HG03460 (cell line): ENCODE measurements at regions not wholly inside any gene's neighbourhood (a gene's known extent, or its start where the extent isn't known, plus 50 kb on each side); places are given as distances from the start of the nearest gene placed in this dataset.
"Not testable (repeated sequence)": the region's sequence is repeated elsewhere in the genome, so short reads cannot be mapped to it uniquely, and the experiment has no call there.

Source experiments
- ATAC-seq: cut with Tn5 transposase; IDR thresholded peaks from one replicate; pipeline ENCODE4 v1.9.1; 2021; ENCODE audit not compliant: unreplicated experiment

DNA sequence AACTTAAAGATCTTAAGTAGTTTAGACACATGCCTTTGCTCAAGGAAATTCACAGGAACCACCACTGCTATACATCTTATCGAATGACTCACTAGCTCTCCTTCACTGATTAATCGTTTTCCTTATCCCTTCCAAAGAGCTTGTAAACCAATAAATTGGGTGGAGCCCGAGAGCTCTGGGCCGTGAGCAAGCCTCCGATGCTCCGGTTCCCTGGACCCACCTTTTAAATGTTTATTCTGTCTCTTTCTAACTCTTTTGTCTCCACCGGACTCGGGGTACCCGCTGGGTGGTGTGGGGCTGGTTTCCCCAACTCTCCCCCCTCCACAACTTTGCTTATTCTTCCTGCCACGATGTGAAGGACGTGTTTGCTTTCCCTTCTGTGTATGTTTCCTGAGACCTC lies 292.9 kb upstream of the TMEFF2 start:
- ATAC-seq, result no peak

DNA sequence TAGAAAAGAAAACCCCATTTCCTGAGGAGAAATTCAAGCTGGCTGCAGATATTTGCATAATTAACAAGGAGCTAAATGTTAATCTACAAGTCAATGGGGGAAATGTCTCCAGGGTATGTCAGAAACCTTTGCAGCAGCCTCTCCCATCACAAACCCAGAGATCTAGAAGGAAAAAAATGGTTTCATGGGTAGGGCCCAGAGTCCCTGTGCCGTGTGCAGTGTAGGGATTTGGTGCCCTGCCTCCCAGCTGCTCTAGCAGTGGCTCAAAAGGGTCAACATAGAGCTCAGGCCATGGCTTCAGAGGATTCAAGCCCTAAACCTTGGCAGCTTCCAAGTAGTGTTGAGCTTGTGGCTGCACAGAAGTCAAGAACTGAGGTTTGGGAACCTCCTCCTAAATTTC lies 290.2 kb upstream of the TMEFF2 start:
- no peak for ATAC-seq

DNA sequence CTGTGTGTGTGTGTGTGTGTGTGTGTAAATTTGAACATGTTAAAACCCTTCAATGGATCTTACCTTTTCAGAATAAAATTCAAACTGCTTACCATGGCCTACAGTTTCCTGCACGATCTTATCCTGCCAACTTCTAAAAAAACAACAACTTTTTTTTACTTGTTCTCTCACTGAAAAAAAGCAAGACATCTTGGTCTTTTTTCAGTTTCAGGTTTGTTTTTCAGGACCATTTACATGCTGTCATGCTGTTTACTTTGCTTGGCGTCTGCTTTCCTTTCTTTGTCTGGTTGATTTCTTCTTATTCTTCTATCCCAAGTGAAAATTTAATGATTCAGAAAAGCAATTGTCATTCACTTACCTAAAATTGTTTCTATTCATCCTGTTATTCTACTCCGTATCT lies 286.3 kb upstream of the TMEFF2 start:
- ATAC-seq, result no peak

DNA sequence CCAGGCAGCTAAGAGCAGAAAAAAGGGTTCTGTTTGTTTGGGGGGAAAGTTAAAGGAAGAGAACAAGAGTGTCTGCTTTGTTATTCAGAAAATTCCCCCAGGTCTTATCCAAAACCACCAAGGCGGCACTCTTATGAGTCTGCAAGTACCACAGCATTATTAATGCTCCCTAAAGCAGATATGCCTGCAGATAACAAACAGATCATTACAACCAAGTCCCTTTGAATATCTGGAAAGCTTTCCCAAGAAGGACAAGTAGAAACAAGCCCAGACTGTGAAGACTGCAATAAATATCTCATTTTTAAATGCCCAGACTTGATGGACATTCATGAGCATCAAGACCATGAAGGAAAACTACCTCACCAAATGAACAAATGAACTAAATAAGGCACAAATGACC lies 278.6 kb upstream of the TMEFF2 start:
- ATAC-seq, result no peak

DNA sequence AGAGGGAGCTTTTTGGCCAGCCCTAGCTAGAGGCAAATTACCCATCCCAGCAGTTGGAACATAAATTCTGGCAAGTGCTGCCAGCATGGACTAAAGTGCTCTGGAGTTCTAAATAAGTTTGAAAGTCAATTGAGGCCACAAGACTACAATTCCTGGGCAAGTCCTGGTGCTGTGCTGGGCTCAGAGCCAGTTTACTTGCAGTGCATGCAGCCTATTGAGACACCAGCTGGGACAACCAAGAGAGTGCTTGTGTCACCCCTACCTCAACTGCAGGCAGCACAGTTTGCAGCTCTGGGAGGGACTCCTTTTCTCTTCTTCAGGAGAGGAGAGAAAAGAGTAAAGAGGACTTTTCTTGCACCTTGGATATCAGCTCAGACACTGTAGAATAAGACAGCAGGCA lies 277.2 kb upstream of the TMEFF2 start:
- no peak for ATAC-seq

DNA sequence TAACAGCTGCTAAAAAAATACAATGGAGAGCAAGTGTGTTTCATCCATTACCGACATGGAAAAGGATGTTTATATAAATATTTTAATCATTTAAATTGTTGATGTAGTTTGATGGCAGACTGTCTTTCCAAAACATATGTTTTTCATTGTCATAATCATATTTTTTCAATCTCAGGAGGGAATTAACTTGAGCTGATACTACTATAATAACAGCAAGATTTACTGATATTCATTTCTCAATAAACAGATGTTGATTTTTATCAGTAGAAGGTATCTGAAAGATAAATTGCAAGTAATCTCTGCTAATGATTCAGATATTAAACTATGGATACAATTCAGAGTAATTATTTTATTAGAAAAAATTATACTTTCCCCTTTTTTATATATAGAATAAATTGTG lies 274.9 kb upstream of the TMEFF2 start:
- ATAC-seq, result no peak

DNA sequence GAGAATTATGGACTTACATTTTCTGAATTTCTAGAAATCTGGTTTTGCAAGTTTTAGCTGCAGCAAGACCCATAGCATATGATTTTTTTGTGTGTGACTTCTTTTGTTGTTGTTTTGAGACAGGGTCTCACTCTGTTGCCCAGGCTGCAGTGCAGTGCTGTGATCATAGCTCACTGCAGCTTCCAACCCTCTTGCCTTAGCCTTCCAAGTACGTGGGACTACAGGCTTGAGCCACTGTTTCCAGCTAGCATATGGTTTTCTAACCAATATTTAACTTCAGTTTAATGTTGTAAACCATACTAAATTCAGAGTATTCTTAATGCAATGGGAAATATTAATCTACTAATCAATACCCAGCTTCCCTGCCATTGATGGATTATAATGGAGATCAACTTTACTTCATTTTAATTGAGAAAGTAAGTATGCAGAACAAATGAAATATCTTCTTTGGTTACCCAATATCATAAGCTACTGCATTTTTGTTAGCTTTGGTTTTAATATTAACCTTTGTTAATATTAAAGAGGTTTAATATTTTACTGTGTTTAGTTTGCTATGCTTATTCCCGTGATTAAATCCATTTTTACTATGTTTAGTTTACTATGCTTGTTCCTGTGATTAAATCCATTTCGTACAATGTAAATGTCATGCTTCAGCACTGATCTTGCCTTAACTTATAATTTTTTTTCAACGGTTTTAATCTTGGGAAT lies 273.4 kb upstream of the TMEFF2 start:
- no peak for ATAC-seq

DNA sequence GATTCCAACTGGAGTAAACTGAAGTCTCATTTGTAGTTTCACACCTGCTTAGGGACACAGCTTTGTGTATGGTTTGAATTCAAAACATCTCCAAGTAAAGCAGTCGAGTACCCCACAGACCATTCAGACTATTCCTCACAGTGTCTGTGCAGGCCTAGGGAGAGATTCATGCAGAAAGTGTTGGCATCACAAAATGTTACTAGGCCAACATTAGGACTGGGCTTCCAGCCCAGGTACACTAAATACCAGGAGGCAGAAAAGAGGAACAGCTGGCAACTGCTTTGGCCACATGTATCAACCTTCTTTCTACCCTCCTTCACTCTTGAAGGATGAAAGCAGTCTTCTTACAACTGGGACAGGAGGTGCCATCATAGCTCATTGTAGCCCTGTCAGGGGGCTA lies 270.4 kb upstream of the TMEFF2 start:
- ATAC-seq, result no peak

DNA sequence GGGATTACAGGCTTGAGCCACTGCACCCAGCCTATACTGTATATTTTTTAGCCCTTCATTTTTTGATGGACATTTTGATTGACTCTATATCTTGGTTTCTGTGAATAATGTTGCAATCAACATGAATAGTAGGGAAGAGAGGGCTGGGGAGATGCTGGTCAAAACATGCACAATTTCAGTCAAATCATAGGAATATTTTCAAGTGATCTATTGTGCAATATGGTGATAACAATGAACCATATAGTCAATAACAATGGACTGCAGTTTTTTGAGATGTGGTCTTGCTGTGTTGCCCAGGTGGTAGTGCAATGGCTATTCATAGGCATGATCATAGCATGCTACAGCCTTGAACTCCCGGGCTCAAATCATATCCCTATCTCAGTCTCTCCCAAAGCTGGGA lies 264.7 kb upstream of the TMEFF2 start:
- no peak for ATAC-seq

DNA sequence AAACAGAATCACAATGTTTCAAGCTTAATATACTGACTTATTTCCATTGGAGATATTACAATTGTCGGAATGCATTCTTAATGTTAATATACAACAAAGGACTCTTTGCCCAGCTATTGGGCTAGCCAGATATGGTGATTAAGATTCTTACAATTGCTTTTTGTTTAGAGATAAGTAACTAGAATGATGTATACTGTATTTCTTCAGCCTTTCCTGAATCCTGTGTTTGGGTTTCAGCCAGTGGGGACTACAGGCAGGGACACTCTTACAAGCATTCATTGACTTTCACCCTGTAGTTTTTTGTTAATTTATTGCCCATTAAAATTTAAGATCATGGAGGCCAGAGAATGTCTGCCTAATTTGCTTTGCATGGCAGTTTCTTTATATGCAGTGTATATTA lies 254.1 kb upstream of the TMEFF2 start:
- ATAC-seq, result no peak

DNA sequence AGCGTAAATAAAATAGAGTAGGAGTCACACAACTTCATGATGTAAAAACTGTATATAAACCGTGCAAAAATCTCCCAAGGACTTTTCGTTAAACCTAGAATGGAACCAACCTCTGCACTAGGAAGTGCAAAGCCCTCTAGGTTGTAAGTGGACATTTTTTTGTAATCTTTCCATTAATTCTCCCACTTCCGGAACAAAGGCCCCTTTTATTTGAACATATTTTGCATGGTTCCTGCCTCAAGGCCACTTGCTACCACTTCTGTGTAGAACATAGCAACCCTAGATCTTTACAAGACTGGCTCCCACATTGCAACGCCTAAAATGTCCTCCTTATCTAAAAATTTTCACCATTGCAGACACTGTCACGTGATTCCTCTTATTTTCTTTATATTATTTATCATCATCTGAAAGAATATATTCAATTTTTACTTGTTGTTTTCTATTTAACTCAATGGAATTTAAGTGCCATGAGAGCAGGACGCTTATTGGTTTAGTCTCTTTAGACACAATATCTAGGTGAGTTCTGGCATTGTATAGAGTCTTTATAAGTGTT lies 249.6 kb upstream of the TMEFF2 start:
- ATAC-seq, result no peak

DNA sequence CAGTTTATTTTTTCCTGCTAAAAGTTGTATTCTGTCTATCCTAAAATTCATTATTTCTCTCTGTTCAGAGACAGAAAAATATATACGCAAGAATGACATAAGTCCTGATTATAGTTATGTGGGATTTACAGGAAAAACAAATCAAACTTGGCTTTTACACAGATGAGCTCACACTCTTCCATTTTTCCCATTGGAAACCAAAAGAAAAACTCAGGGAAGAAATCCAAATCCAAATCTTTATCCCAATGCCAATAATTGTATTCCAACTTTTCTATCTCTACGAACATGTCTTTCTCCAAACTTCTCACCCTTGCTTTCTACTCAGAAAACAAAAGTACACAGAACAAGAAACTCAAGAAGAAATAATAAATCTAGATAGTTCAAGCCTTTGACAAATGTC lies 249.1 kb upstream of the TMEFF2 start:
- no peak for ATAC-seq

DNA sequence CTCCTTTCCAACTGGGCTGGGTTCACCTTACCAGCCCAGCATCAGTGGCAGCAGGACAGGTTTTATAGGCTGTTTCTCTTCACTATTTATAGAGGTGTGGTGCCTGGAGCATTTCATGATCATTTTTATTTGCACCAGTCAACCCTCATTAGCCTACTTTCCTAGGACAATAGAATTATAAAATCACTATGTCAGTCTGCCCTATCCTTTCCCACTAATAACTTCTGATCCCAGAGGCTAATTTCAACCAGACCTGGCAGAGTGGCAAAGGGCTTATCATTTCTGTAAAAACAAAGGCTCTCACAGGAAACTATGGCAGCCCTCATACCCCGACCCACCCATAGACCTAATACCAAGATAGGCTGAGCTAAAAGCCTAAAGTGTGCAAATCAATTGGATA lies 243.5 kb upstream of the TMEFF2 start:
- no peak for ATAC-seq

DNA sequence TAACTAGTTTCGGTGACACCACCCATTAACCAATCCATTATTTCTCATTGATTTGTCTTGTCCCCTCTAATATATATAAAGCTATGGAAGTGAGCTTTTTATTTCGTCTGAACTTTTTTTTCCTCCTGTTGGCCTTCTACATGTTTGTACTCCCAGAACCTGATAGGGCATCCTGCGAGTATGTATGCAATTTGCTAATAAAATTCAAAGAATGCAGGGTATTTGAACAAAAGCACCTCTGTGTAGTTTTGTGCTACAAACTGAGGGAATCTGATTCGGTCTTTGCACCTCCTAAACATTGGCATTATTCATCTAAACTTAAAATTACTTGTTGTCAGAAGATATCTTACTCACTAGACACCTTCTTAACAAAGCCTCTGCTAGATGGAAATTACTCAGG lies 242.9 kb upstream of the TMEFF2 start:
- no peak for ATAC-seq

DNA sequence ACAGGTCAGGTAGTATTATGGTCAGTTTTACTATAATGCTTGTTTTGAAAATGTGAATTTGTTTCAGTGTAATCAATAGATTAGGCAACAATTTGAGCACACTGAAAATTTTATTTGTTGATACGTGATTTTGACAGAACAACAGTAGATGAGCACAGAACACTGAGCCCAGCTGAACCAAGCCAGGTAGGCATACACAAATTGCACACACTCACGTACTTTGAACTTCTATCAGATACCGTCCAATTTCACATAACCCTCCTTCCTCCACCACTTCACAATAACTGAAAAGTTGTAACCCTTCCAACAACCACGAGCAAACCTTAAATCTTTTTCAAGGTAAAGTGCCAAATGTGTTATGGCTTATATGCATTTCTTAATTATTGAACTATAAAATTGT lies 229.5 kb upstream of the TMEFF2 start:
- ATAC-seq, result no peak

DNA sequence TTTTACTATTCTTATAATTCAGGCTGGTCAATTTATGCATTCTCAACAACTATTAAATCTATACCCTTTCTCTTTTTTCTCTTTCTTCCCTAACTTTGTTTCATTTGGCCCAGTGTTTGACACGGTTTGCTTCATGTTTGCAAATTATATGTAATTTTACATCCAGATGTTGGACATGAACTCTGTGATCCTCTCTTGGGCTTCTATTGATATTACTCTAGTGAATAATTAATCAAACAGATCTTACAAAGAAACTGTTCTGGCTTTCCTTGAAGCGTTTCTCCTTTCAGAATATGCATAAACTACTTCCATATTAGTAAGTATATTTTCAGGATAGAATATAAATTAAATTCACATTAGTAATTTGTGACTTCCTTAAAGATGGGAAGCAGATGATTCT lies 225.1 kb upstream of the TMEFF2 start:
- no peak for ATAC-seq

DNA sequence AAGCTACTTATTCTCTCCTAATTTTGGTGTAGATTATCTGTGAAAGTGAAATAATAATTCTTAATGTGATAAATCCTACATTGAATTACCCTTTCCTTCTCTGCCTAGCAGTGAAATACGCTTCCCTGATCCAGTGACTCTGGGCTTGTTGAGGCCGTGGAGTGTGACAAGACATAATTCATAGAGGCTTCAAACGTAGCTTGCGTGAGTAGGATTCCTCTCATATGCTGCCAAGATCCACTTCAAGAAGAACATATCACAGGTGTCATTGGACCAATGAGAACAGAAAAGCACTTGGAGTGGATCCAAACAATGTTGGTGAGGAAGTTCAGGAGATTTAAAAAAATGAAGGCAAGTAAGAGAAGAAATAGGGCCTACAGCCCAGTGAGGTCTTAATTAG lies 221.3 kb upstream of the TMEFF2 start:
- no peak for ATAC-seq

DNA sequence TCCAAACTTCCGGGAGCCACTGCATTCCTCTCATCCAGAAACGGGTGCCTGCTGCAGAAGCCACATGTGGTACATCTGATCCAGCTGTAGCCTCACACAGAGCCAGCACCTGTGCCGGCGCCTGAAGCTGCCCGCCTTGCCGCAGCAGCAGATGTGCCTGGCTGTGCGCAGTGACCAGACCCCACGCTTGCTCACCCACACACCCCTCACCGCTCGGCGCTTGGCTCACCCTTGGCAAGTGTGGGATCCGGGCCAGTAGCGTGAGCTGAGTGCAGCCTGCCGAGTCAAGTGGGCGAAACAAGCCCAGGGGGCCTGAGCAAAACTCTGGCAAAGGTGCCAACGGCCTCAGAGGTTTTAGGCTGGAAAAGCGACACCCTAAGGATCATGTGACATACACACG lies 220.1 kb upstream of the TMEFF2 start:
- ATAC-seq, result no peak

DNA sequence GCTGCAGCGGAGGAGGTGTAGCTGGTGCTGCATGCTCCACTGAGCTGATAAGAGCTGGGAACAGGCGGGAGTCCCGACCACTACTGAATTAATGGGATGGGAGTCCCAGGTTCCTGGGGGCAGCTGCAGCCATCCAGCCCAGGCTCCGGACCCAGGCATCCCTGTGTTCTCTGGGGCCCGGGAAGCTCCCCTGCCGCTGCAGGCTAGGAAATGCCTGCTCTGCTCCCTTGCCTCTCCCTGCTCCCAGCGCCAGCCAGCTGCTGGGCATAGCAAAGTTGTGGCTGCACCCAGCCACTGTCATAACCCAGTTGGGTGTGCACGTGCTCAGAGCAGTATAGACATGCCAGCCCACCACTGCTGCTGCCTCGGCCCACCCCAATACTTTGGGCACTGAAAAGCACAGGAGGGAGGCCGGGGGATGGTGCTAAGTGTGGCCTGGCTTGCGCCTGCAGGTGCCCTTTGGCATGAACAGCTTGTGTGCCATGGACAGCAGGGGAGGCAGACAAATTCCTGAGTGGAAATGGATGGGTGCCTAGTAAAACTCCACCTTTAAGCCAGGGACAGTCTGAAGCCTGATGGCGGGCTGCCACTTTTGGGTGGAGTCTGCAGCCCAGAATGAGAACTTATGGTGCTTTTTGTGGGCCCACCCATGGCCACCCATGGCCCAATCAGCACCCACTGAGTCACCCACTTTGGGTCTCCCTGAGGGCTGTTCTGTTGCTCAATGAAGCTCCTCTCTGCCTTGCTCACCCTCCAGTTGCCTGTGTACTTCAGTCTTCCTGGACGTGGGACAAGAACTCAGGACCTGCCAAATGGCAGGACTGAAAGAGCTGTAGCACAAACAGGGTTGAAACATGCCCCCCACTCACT lies 219.3 kb upstream of the TMEFF2 start:
- ATAC-seq, result no peak

DNA sequence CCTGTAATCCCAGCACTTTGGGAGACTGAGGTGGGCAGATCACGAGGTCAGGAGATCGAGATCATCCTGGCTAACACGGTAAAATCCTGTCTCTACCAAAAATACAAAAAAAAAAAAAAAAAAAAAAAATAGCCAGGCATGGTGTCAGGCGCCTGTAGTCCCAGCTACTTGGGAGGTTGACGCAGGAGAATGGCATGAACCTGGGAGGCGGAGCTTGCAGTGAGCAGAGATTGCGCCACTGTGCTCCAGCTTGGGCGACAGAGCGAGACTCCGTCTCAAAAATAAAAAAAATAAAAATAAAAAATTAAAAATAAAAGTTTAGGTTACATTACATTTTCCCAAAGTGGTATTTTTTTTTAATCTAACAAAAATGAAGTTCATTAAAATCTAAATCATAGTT lies 218.1 kb upstream of the TMEFF2 start:
- not testable (repeated sequence) for ATAC-seq

DNA sequence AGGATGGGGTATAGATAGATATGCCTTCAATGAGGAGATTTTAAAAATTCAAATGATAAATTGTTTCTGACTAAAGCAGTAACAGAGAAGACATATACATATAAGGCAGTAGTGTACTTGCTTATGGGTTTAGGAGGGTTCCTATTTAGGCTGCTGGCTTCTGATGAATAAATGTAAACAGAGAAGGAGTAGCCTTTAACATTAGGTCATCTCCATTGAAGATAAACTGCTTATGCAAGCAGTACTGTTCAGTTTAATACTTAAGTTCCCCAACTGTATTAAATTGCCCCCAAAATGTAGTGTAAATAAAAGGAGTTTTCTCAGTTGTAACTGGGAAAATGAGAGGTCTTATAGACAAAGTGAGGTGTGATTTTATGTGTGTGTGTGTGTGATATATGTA lies 217.7 kb upstream of the TMEFF2 start:
- ATAC-seq, result no peak

DNA sequence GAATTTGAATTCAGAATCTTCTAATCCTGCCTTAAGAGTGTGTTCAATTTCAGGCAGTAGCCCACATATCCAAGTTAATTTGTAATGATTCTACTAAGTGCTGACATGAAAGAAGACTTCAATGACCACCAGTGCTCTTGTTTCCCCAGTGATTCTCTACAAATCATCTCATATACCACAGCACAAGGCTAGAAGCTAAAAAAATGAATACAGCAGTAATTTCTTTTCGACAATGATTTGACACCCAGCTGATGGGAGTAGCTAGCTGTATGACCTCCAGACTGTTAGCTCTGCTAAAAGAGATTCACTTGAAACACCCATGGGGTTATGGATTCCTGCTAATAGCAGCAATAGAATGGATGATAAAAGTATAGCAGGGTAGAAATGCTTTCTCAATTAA lies 217.0 kb upstream of the TMEFF2 start:
- ATAC-seq, result no peak
